NOMO-1 treated with DMSO at 0.1 percent for 48 hours (cell line): ENCODE measurements at regions not wholly inside any gene's neighbourhood (a gene's known extent, or its start where the extent isn't known, plus 50 kb on each side); places are given as distances from the start of the nearest gene placed in this dataset.
"Not testable (repeated sequence)": the region's sequence is repeated elsewhere in the genome, so short reads cannot be mapped to it uniquely, and the experiment has no call there.

Source experiments
- DNase-seq: peaks from one replicate; lab custom pipeline; 2025; ENCODE audit not compliant: unreplicated experiment; lab: John Stamatoyannopoulos, UW

GRCh38 chr4:177177541-177178081 lies 132.1 kb upstream of the NEIL3 start:
- no peak for DNase-seq

GRCh38 chr4:177178246-177178645 lies 131.4 kb upstream of the NEIL3 start:
- no peak for DNase-seq

DNA sequence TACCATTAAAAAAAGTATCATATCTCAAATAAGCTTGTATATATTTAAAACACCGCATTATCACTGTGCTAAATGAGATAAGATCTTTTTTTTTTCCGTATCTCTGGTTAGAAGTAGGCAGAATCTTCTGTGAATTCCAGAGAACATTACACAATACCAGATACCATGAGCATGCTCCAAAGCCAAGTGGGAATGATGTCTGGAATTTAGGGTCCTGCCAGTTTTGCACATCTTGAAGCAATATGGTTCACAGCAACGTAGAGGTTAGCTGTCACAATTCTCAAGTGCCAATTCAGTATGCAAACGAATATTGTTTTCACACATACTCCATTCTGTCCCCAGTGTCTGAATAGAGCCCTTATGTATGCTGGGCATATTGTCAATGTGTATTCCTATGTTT lies 127.5 kb upstream of the NEIL3 start:
- DNase-seq, result no peak

GRCh38 chr4:177182728-177183127 lies 126.9 kb upstream of the NEIL3 start:
- DNase-seq, result no peak

DNA sequence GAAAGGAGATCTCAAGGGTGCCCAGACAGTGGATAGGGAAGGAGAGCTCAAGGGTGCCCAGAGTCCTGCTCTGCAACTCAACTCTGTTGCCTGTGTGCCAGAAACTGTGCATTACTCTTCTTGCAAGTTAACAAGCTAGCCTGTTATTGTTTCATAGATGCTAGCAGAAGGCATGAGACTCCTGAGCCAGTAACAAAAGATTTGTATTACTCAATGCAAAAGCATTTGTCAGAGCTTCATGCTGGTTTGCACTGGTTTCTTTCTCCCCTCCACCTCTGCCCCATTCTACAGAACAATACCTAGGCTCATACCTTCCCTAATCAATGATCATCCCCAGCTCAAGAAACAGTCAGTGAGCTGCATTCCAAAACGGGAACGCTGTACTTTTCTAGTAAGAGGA lies 124.5 kb upstream of the NEIL3 start:
- DNase-seq, result no peak

DNA sequence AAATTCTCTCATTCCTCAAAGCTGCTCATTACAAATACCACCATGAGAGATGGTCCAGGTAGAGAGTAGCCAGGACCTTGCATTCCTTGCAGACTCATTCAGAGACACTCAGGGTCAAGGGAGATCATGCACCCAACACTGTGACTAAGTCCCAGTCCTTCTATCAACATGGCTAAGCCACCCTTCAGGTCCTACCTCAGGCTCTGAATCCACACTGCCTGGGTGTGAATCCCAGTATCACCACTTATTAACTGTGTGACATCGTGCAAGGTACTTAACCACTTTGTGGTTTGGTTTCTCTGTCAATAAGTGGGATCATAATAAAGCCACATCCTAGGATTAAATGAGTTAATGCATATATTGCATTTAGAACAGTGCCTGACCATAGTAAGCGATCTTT lies 124.1 kb upstream of the NEIL3 start:
- no peak for DNase-seq

DNA sequence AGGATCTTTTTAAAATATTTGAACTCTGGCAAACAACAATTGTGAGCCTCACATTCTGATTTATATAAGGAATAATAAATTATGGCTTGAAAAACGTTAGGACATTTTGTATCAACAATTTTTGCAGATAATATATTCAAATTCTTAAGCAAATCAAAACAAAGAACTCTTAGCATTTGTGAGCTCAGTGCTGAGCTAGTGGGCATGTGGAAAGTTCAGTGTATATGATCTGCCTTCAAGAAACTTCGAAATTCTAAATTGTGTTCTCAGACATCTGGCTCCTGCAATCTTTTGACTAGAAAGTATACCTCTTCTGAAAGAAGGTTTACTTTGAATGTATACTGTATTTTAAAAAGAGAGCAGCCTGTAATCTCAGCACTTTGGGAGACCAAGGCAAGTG lies 122.3 kb upstream of the NEIL3 start:
- DNase-seq, result no peak

GRCh38 chr4:177190995-177191580 lies 118.6 kb upstream of the NEIL3 start:
- no peak for DNase-seq

GRCh38 chr4:177191586-177191985 lies 118.1 kb upstream of the NEIL3 start:
- no peak for DNase-seq

DNA sequence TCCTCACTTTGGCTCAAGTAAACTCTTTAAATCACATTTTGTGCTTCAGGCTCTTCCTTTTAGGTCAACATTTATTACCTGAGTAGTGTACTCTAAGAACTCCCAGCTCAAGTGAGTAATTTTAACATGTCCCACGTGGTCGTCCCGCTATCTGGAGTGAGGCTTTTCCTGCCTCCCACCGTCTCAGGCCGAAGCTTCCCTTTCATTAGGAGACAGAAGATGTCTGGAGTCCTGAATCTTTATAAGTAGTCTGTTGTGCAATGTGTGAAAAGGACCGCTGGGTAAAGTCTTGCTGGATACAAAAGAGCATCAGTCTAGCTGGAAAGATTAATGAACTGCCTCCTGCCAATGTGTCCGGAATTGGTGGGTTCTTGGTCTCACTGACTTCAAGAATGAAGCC lies 117.7 kb upstream of the NEIL3 start:
- no peak for DNase-seq

- not testable (repeated sequence) for DNase-seq
Measured at GRCh38 chr4:177193024-177193715, 116.5 kb upstream of the NEIL3 start.

- DNase-seq, result no peak
Measured at GRCh38 chr4:177194906-177195305, 114.8 kb upstream of the NEIL3 start.

- DNase-seq, result no peak
Measured at GRCh38 chr4:177196615-177197014, 113.1 kb upstream of the NEIL3 start.

- DNase-seq, result no peak
Measured at GRCh38 chr4:177201614-177202013, 108.1 kb upstream of the NEIL3 start.

DNA sequence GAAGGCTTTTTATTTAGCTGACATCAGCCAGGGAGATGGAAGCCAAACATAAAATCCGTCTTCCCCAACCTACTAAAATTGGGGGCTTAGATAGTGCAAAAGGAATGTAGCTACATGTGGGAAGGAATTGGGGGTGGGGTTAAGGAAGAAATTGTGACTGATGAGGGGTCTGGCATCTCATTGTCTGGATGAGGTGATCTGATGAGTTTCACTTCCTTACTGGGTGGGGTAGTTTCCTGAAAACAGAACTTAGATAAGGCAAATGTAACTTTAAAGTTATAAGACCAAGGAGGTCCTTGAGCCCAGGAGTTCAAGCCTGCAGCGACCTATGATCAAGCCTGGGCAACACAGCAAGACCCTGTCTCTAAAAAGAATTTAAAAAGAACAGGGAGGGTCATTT lies 105.5 kb upstream of the NEIL3 start:
- peak; percentile 28 for DNase-seq

DNA sequence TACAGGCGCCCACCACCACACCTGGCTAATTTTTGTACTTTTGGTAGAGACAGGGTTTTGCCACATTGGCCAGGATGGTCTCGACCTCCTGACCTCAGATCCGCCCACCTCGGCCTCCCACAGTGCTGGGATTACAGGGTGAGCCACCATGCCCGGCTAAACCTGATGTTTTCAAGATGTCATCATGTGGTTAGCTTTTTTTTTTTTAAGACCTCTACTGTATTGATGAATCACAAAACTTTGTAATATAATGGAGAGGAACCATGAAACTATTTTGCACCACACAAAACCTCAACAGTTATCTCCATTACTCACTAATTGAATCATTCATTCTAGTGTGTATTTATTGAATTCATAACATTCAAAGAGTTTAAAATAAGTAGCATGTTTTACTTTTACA lies 94.7 kb upstream of the NEIL3 start:
- DNase-seq, result no peak

GRCh38 chr4:177220376-177220775 lies 89.3 kb upstream of the NEIL3 start:
- DNase-seq, result no peak

DNA sequence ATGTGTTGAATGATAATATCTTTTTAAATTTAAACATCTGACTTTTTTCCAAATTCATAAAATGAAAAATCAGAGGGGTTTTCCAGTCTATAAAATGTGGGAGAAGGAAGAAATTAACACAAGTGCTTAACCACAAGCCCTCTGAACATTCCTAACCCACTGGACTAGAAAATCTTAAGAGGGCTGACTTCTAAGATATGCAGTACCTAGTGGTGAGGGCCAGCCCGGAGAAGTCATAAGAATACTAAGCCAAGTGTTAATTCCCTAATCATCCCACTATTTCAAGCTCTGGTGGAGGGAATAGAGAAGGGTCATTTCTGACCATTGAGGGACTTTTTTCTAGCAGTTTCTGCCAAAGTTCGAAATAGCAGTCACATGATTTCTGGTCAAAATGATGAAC lies 86.9 kb upstream of the NEIL3 start:
- DNase-seq, result no peak

GRCh38 chr4:177225605-177226004 lies 84.1 kb upstream of the NEIL3 start:
- DNase-seq, result no peak

- no peak for DNase-seq
Measured at GRCh38 chr4:177227636-177228035, 82.0 kb upstream of the NEIL3 start.

GRCh38 chr4:177228599-177228998 lies 81.1 kb upstream of the NEIL3 start:
- DNase-seq, result no peak

- DNase-seq, result no peak
Measured at GRCh38 chr4:177229331-177229730, 80.3 kb upstream of the NEIL3 start.

DNA sequence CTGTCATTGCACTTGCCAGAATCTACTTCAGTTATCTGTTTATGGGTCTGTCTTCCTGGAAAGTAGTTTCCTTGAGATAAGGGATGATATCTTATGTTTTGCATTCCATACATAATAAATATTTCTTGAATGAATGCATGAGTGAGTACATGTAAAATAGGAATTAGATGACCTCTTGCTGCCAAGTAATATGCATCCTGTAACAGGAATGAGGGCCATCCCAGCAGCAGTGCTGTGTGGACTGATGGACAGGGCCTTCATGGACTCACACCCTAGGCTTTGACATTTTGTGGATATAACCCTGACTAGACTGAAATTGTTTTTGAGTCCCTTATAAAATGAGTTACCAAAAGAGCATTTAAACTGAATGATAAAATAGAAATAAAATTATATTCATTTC lies 77.2 kb upstream of the NEIL3 start:
- no peak for DNase-seq
